ENCODE measurements at regions not wholly inside any gene's neighbourhood (a gene's known extent, or its start where the extent isn't known, plus 50 kb on each side); places are given as distances from the start of the nearest gene placed in this dataset.

DNA sequence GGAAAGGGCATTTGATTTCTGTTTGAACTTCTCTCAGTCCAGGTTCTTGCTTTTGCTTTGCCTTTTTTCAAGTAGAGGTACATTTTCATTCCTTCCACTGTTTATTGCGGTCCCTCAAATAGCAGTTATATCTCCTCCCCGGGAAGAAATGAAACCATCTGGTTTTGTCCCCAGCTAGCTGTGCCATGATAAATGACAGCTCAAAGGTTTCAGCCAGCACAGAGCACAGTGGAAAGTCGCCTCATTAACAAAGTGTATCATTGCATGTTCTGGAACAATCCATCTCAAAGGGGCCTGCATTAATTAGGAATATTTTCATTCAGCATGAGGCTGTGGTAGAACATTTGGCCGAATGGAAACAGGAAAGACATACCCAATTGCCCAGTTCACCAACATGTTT lies 146.0 kb downstream of the EDN3 start:
- Histone ChIP-seq H3K9me3 (no peaks in the 10 kb centered on the region), H2AFZ (ENCODE audit: low read depth) (no peak overlapping the region), H3K4me1 (ENCODE audit: control insufficient read depth in 1 of 2, insufficient read depth in 2 of 2, low read depth in 1 of 2, low read length in 1 of 2) (peaks cover 18 to 25% of the 10 kb centered on the region in 2 experiments; a peak in 2 of 4 replicates), H3K79me2 (ENCODE audit: insufficient read depth) (no peaks in the 10 kb centered on the region), H3K27ac (ENCODE audit: low read depth in 2 of 2, low read length in 1 of 2) (no peak overlapping the region), H3K9me2 (no peaks in the 10 kb centered on the region), H3K27me3 (ENCODE audit: insufficient read depth) (no peaks in the 10 kb centered on the region), H3K4me3 (ENCODE audit: low read depth in 2 of 2, low read length in 1 of 2) (no peak overlapping the region), H3K4me2 (no peak overlapping the region), H4K20me1 (ENCODE audit: insufficient read depth) (no peaks in the 10 kb centered on the region), H3K9ac (no peak overlapping the region), H3F3A (replicated peaks; ENCODE audit: insufficient read depth) (peaks cover 16% of the 10 kb centered on the region), H3K36me3 (replicated peaks in 1 of 2; ENCODE audit: control insufficient read depth in 1 of 2, insufficient read depth in 2 of 2, low read length in 1 of 2) (no peaks in the 10 kb centered on the region)
- POLR2A ChIA-PET = interaction anchor here (1.1 kb wide), 1 partner anchor 9 kb away, joined by 3 read pairs; no protein-coding TSS in a partner anchor
- CTCF ChIA-PET = interaction anchor here (0.8 to 3.0 kb wide), 5 partner anchors 9 to 42 kb away, joined by 3 to 19 read pairs (median 3); no protein-coding TSS in a partner anchor
- TF ChIP-seq FOXM1 (IDR thresholded peaks at IDR 0.05; ENCODE audit: low read depth) (no peak), GABPA (IDR thresholded peaks at IDR 0.05; ENCODE audit: low read depth) (no peak), FOSL2 (IDR thresholded peaks at IDR 0.05; ENCODE audit: borderline replicate concordance, low read depth) (no peak), FOXJ3 (CRISPR knock-in tag; IDR thresholded peaks at IDR 0.05) (no peak), YY1 (IDR thresholded peaks at IDR 0.05; ENCODE audit: low read depth) (no peak), CHD2 (IDR thresholded peaks at IDR 0.05; ENCODE audit: low read length, partially characterized antibody) (no peak), ELF1 (IDR thresholded peaks at IDR 0.05) (no peak), JUND (IDR thresholded peaks at IDR 0.05) (no peak), SIN3A (IDR thresholded peaks at IDR 0.05; ENCODE audit: borderline replicate concordance, low read depth, low read length) (no peak), NFIC (IDR thresholded peaks at IDR 0.05; ENCODE audit: borderline replicate concordance) (no peak), TAF1 (IDR thresholded peaks at IDR 0.05; ENCODE audit: borderline replicate concordance, low read depth, low read length) (no peak), MEF2A (IDR thresholded peaks at IDR 0.05; ENCODE audit: borderline replicate concordance, low read depth) (no peak)
- TF ChIP-seq, protein P1, sequence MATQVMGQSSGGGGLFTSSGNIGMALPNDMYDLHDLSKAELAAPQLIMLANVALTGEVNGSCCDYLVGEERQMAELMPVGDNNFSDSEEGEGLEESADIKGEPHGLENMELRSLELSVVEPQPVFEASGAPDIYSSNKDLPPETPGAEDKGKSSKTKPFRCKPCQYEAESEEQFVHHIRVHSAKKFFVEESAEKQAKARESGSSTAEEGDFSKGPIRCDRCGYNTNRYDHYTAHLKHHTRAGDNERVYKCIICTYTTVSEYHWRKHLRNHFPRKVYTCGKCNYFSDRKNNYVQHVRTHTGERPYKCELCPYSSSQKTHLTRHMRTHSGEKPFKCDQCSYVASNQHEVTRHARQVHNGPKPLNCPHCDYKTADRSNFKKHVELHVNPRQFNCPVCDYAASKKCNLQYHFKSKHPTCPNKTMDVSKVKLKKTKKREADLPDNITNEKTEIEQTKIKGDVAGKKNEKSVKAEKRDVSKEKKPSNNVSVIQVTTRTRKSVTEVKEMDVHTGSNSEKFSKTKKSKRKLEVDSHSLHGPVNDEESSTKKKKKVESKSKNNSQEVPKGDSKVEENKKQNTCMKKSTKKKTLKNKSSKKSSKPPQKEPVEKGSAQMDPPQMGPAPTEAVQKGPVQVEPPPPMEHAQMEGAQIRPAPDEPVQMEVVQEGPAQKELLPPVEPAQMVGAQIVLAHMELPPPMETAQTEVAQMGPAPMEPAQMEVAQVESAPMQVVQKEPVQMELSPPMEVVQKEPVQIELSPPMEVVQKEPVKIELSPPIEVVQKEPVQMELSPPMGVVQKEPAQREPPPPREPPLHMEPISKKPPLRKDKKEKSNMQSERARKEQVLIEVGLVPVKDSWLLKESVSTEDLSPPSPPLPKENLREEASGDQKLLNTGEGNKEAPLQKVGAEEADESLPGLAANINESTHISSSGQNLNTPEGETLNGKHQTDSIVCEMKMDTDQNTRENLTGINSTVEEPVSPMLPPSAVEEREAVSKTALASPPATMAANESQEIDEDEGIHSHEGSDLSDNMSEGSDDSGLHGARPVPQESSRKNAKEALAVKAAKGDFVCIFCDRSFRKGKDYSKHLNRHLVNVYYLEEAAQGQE (IDR thresholded peaks at IDR 0.05; ENCODE audit: low read depth, low read length) = no peak
- WGBS (ENCODE audit: low lambda C conversion rate) = 70% methylated on average over 4 of the region's 4 CpGs
- DNase-seq = no peak

DNA sequence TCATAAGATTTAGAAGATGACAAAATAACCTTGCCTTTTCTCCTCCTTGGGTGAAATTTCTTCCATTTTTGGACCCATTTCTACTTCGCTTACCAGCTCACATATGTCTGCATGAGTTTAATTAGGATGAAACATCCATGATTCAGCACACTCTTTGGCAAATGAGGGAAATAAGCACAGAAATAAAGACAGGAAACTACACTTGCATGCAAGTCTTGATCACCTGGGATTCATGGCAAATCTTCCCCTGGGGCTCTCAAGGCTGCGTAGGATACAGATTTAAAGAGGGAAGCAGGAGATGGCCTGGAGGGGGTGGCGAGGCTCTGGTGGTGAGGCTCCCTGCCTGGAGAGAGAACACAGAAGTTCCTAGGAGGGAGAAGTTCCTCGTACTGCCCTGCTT lies 147.8 kb downstream of the EDN3 start:
- H3K36me3 ChIP-seq (replicated peaks in 1 of 2; ENCODE audit: control insufficient read depth in 1 of 2, insufficient read depth in 2 of 2, low read length in 1 of 2) = no peaks in the 10 kb centered on the region
- ChIA-PET CTCF (interaction anchor here (1.3 to 2.0 kb wide), 4 partner anchors 9 to 240 kb away, joined by 3 to 7 read pairs (median 5); no protein-coding TSS in a partner anchor), POLR2A (no interaction called here)
- H3K4me1 ChIP-seq (ENCODE audit: control insufficient read depth in 1 of 2, insufficient read depth in 2 of 2, low read depth in 1 of 2, low read length in 1 of 2) = peaks cover 17 to 18% of the 10 kb centered on the region in 2 experiments; a peak in 2 of 4 replicates
- H3K27me3 ChIP-seq (ENCODE audit: insufficient read depth) = no peaks in the 10 kb centered on the region
- H3K9me3 ChIP-seq = no peaks in the 10 kb centered on the region
- no peaks in the 10 kb centered on the region for H4K20me1 ChIP-seq (ENCODE audit: insufficient read depth)
- peaks cover 16% of the 10 kb centered on the region for H3F3A ChIP-seq (replicated peaks; ENCODE audit: insufficient read depth)
- H3K4me3 ChIP-seq (ENCODE audit: low read depth in 2 of 2, low read length in 1 of 2) = no peak overlapping the region
- peak overlapping the region in 1 of 2 experiments; percentile 62; a peak in 3 of 4 replicates for H3K27ac ChIP-seq (ENCODE audit: low read depth in 2 of 2, low read length in 1 of 2)
- peak overlapping the region; percentile 53 for H2AFZ ChIP-seq (ENCODE audit: low read depth)
- H3K79me2 ChIP-seq (ENCODE audit: insufficient read depth) = no peaks in the 10 kb centered on the region
- DNase-seq = no peak
- H3K9ac ChIP-seq = peak overlapping the region; percentile 1; the same call in 1 of the 2 replicates
- H3K4me2 ChIP-seq = peak overlapping the region; percentile 64; the same call in 1 of the 2 replicates
- WGBS (ENCODE audit: low lambda C conversion rate) = 60% methylated on average over 4 of the region's 4 CpGs
- no peaks in the 10 kb centered on the region for H3K9me2 ChIP-seq
- TF ChIP-seq SIN3A (IDR thresholded peaks at IDR 0.05; ENCODE audit: borderline replicate concordance, low read depth, low read length) (no peak), TEAD4 (IDR thresholded peaks at IDR 0.05; ENCODE audit: borderline replicate concordance, insufficient read depth) (no peak), ZBTB33 (IDR thresholded peaks at IDR 0.05; ENCODE audit: borderline replicate concordance, low read depth) (no peak), SMC3 (IDR thresholded peaks at IDR 0.05; ENCODE audit: low read depth, low read length) (no peak), FOXM1 (IDR thresholded peaks at IDR 0.05; ENCODE audit: low read depth) (no peak), NFIC (IDR thresholded peaks at IDR 0.05; ENCODE audit: borderline replicate concordance) (no peak), MAX (IDR thresholded peaks at IDR 0.05; ENCODE audit: low read depth) (no peak), YY1 (IDR thresholded peaks at IDR 0.05; ENCODE audit: low read depth) (no peak)
- TF ChIP-seq, protein P2, sequence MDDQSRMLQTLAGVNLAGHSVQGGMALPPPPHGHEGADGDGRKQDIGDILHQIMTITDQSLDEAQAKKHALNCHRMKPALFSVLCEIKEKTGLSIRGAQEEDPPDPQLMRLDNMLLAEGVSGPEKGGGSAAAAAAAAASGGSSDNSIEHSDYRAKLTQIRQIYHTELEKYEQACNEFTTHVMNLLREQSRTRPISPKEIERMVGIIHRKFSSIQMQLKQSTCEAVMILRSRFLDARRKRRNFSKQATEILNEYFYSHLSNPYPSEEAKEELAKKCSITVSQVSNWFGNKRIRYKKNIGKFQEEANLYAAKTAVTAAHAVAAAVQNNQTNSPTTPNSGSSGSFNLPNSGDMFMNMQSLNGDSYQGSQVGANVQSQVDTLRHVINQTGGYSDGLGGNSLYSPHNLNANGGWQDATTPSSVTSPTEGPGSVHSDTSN (IDR thresholded peaks at IDR 0.05) = no peak
- TF ChIP-seq, protein P3, sequence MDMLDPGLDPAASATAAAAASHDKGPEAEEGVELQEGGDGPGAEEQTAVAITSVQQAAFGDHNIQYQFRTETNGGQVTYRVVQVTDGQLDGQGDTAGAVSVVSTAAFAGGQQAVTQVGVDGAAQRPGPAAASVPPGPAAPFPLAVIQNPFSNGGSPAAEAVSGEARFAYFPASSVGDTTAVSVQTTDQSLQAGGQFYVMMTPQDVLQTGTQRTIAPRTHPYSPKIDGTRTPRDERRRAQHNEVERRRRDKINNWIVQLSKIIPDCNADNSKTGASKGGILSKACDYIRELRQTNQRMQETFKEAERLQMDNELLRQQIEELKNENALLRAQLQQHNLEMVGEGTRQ (IDR thresholded peaks at IDR 0.05; ENCODE audit: borderline replicate concordance, low read depth, low read length) = no peak
